C4-2B (cell line): ENCODE measurements at regions not wholly inside any gene's neighbourhood (a gene's known extent, or its start where the extent isn't known, plus 50 kb on each side); places are given as distances from the start of the nearest gene placed in this dataset.

ENCODE experiments used
- ZFX ChIP-seq: fragments of 450-650 bp; IDR thresholded peaks from 2 replicates; pipeline ENCODE4 v1.6.1; 2017
- TF ChIP-seq, protein P1 (sequence below): fragments of 450-650 bp; conservative IDR thresholded peaks from 2 replicates; pipeline ENCODE4 v1.5.1; 2017; ENCODE audit warnings: mild to moderate bottlenecking

DNA sequence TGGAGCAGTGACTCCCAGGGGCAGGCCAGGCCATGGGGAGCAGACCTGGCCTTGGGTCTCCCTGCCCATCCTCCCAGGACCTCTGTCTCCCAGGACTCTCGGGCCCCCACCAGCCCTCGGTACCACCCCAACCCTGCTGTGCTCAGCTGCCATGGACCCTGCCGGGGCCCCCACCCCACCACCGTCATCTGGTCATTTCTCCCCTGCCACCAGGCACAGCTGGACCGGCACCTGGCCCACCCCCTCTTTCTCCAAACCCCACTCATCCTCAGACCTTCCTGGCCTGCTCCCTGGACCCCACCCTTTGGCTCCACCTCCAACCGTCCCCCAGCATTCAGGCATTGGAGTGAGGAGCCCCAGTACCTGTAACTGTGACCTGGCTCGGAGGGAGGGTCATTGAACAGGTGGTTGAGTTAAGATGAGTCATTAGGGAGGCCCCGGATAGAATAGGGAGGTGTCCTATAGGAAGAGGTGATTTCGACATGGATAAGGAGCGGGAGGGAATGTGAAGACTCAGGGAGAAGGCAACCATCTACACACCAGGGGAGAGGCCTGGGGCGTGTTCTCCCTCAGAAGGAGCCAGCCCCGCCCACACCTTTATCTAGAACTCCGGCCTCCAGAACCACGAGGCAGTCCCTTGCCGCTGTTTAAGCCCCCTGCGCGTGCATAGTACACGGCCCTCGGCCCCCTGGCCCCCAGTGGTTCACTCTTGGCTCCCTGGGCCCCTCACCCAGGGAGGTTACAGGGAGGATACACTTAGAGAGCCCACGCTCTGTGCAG, 1395.9 kb downstream of the BRD1 start:
- TF ChIP-seq ZFX: no peak
- TF ChIP-seq, protein P1, sequence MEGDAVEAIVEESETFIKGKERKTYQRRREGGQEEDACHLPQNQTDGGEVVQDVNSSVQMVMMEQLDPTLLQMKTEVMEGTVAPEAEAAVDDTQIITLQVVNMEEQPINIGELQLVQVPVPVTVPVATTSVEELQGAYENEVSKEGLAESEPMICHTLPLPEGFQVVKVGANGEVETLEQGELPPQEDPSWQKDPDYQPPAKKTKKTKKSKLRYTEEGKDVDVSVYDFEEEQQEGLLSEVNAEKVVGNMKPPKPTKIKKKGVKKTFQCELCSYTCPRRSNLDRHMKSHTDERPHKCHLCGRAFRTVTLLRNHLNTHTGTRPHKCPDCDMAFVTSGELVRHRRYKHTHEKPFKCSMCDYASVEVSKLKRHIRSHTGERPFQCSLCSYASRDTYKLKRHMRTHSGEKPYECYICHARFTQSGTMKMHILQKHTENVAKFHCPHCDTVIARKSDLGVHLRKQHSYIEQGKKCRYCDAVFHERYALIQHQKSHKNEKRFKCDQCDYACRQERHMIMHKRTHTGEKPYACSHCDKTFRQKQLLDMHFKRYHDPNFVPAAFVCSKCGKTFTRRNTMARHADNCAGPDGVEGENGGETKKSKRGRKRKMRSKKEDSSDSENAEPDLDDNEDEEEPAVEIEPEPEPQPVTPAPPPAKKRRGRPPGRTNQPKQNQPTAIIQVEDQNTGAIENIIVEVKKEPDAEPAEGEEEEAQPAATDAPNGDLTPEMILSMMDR: no peak
